Neuronal stem cell (in vitro differentiated cells): ENCODE measurements at regions not wholly inside any gene's neighbourhood (a gene's known extent, or its start where the extent isn't known, plus 50 kb on each side); places are given as distances from the start of the nearest gene placed in this dataset.

Experiments used
- DNase-seq: peaks from one replicate; pipeline ENCODE4 v3.0.0-alpha.2; 2013; ENCODE audit warnings: low spot score
- H2AFZ ChIP-seq: one replicate; pipeline ENCODE4 v1.6.1; 2013; ENCODE audit warnings: mild to moderate bottlenecking, low read length, inconsistent platforms
- H2AK5ac ChIP-seq: 2 replicates; pipeline ENCODE4 v1.6.1; 2013; ENCODE audit warnings: low read depth, mild to moderate bottlenecking, inconsistent platforms, low read length, moderate library complexity, mixed read lengths
- H2BK120ac ChIP-seq: 2 replicates; pipeline ENCODE4 v1.6.1; 2013; ENCODE audit warnings: low read depth, mild to moderate bottlenecking, inconsistent platforms, low read length, moderate library complexity, mixed read lengths
- H2BK12ac ChIP-seq: one replicate; pipeline ENCODE4 v1.6.1; 2013; ENCODE audit warnings: low read length, inconsistent platforms
- H2BK15ac ChIP-seq: 2 replicates; pipeline ENCODE4 v1.6.1; 2013; ENCODE audit warnings: mild to moderate bottlenecking, low read length, inconsistent platforms, mixed read lengths
- H2BK5ac ChIP-seq: one replicate; pipeline ENCODE4 v1.6.1; 2013; ENCODE audit warnings: inconsistent platforms, mild to moderate bottlenecking, low read length, moderate library complexity
- H3K14ac ChIP-seq: one replicate; pipeline ENCODE4 v1.6.1; 2013; ENCODE audit warnings: low read length, inconsistent platforms
- H3K18ac ChIP-seq: 2 replicates; pipeline ENCODE4 v1.6.1; 2013; ENCODE audit warnings: low read length, inconsistent platforms
- H3K23ac ChIP-seq: 2 replicates; pipeline ENCODE4 v1.6.1; 2013; ENCODE audit warnings: low read depth, mild to moderate bottlenecking, mixed read lengths, low read length, inconsistent platforms; ENCODE audit not compliant: poor library complexity
- H3K27ac ChIP-seq: replicated peaks from 3 replicates; pipeline ENCODE4 v1.5.1; 2013; ENCODE audit warnings: low read length, inconsistent platforms
- H3K27me3 ChIP-seq, 3 experiments: 2 replicates each; pipeline ENCODE4 v1.6.1; 2013; ENCODE audit warnings: low read length in 3 of 3, mild to moderate bottlenecking in 2 of 3, inconsistent platforms in 1 of 3, low read depth in 1 of 3, mixed read lengths in 1 of 3, moderate library complexity in 1 of 3; ENCODE audit not compliant: control insufficient read depth in 3 of 3, insufficient read depth in 3 of 3
- H3K36me3 ChIP-seq, 2 donors: replicated peaks in 1 of 2; 2 replicates each; pipeline ENCODE4 v1.6.1; 2013; ENCODE audit warnings: low read length in 2 of 2; ENCODE audit not compliant: control insufficient read depth in 2 of 2, insufficient read depth in 2 of 2
- H3K4ac ChIP-seq: 2 replicates; pipeline ENCODE4 v1.6.1; 2013; ENCODE audit warnings: inconsistent platforms, mild to moderate bottlenecking, low read length, moderate library complexity
- H3K4me1 ChIP-seq, 2 donors: 1 replicate in 1 of 2; 2 replicates in 1 of 2; pipeline ENCODE4 v1.6.1; 2013; ENCODE audit warnings: low read length in 2 of 2, low read depth in 1 of 2; ENCODE audit not compliant: control insufficient read depth in 2 of 2, insufficient read depth in 1 of 2
- H3K4me2 ChIP-seq: one replicate; pipeline ENCODE4 v1.6.1; 2013; ENCODE audit warnings: mild to moderate bottlenecking, low read length, inconsistent platforms; ENCODE audit not compliant: insufficient read depth, poor library complexity, severe bottlenecking
- H3K4me3 ChIP-seq, 2 donors: 2 replicates each; pipeline ENCODE4 v1.5.1; 2013; ENCODE audit warnings: low read length in 2 of 2, mild to moderate bottlenecking in 2 of 2, inconsistent platforms in 1 of 2, moderate library complexity in 1 of 2
- H3K79me1 ChIP-seq: one replicate; pipeline ENCODE4 v1.6.1; 2013; ENCODE audit warnings: low read depth, mild to moderate bottlenecking, inconsistent platforms, low read length, moderate library complexity
- H3K9ac ChIP-seq: one replicate; pipeline ENCODE4 v1.6.1; 2013; ENCODE audit warnings: mild to moderate bottlenecking, low read depth, low read length, inconsistent platforms; ENCODE audit not compliant: poor library complexity
- H3K9me3 ChIP-seq, 2 donors: replicated peaks in 1 of 2; 2 replicates each; pipeline versions ENCODE3 to v1.6.1; 2013; ENCODE audit warnings: low read length in 2 of 2, mild to moderate bottlenecking in 2 of 2, inconsistent platforms in 1 of 2, low read depth in 1 of 2, mixed read lengths in 1 of 2, moderate library complexity in 1 of 2; ENCODE audit not compliant: control insufficient read depth in 2 of 2, insufficient read depth in 1 of 2
- H4K8ac ChIP-seq: one replicate; pipeline ENCODE4 v1.6.1; 2013; ENCODE audit warnings: low read depth, mild to moderate bottlenecking, inconsistent platforms, low read length, moderate library complexity
- H4K91ac ChIP-seq: one replicate; pipeline ENCODE4 v1.6.1; 2013; ENCODE audit warnings: low read length, low read depth, mild to moderate bottlenecking, inconsistent platforms; ENCODE audit not compliant: poor library complexity
- WGBS, 2 donors: extraction: QIAGEN DNeasy Blood & Tissue Kit; methylation state at CpG; one replicate each; pipeline ENCODE4 v1.1.7; 2013; ENCODE audit warnings: missing lambda C conversion rate in 2 of 2, mixed read lengths in 1 of 2; ENCODE audit not compliant: insufficient read length in 2 of 2, insufficient replicate concordance in 1 of 2; ENCODE audit errors: extremely low coverage in 2 of 2; 5-methylcytosine and 5-hydroxymethylcytosine counted together

DNA sequence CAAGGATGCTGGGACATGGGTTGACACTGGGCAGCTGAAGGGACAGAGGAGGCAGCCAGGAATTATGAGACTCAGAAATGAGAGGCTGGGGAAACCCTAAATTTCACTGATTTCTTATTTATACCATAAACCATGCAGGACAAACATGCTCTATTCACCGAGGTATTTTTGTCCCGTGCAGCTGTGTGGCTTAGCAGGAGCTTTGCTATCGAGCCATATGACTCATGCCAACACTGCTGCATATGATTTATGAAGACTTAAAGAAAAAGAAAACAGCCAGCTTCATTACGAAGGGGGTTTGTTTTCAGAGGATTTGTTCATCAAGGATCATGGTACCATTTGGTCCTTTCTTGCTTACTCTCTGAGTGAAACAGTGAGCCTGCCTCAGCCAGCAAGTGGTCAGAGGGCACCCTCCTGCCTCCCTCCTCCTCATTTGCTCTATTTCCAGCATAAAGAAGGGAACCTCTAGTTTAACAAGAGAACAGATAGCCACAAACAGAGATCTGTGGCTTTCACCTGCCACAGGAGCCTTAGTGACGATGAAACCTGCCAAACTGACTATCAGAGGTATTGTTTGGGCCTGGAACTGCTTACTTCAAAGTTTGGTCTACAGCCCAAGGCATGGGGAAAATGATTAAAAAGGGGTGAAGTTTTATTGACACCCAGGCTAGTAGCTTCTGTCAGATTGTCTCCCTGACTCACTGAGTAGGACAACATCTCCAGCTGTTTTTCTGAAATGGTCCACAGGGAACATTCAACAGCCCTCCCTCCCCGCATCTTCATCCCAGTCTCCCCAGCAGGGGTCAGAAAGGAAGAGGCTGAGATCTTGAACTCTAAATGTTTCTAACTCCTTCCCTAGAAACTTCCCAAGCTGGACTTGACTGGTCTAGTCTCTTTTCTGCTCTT, 80.1 kb upstream of the MAML3 start:
- no peaks in the 10 kb centered on the region for H3K9me3 ChIP-seq
- H3K4me2 ChIP-seq = no peak overlapping the region
- H3K27me3 ChIP-seq = no peaks in the 10 kb centered on the region
- H3K4ac ChIP-seq = no peak overlapping the region
- H3K9ac ChIP-seq = no peak overlapping the region
- no peak overlapping the region for H4K91ac ChIP-seq
- no peak overlapping the region for H4K8ac ChIP-seq
- H2AFZ ChIP-seq = peak overlapping the region; percentile 55
- no peak overlapping the region for H3K14ac ChIP-seq
- H2AK5ac ChIP-seq = no peak overlapping the region
- no peak for DNase-seq
- H3K4me3 ChIP-seq = no peak overlapping the region
- no peak overlapping the region for H3K18ac ChIP-seq
- no peak overlapping the region for H2BK15ac ChIP-seq
- no peak overlapping the region for H2BK120ac ChIP-seq
- H3K27ac ChIP-seq = no peak overlapping the region
- H3K79me1 ChIP-seq = no peaks in the 10 kb centered on the region
- no peak overlapping the region for H2BK12ac ChIP-seq
- H3K23ac ChIP-seq = no peak overlapping the region
- H2BK5ac ChIP-seq = no peak overlapping the region
- no CpG with 5 or more reads among the region's 6 CpGs for WGBS, 2 donors
- H3K4me1 ChIP-seq = peaks cover 22 to 23% of the 10 kb centered on the region in 2 donors
- no peaks in the 10 kb centered on the region for H3K36me3 ChIP-seq

DNA sequence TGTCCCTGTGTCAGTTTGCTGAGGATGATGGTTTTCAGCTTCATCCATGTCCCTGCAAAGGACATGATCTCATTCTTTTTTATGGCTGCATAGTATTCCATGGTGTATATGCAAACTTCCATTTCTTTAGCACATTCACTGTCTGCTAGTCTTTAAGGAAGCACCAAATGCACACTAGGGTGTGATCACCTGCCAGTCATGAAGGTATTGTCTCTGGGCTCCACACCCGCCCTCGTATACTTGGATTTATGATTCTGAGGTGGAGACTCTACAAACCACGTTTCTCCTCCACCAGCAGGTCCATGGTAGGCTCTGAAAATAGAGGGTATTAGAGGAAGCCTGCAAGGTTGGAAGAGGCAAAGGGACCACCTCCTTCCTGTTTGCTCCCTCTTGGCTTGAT, 75.9 kb upstream of the MAML3 start:
- no peaks in the 10 kb centered on the region for H3K27me3 ChIP-seq
- H2BK12ac ChIP-seq = no peak overlapping the region

DNA sequence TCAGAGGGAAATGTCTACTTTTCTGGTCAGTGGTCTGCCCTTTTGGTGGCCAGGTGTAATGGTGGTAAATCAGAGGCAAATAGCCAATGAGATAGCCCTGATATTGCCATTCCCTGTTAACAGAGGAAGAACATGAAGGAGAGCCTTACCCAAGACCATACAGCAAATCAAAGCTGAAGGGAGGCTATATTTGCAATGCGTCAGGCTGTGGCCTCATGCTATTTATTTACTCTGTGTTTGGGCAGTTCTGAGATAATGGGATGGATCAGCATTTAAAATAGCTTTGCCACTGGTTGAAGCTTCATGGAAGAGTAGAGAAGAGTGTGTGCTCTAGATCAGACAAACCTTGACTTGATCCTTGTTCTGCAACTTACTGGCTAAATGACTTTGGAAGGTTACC, 73.3 kb upstream of the MAML3 start:
- H3K4ac ChIP-seq = no peak overlapping the region
- H2AK5ac ChIP-seq = no peak overlapping the region
- H3K9me3 ChIP-seq = no peaks in the 10 kb centered on the region
- H2BK120ac ChIP-seq = no peak overlapping the region
- no peak overlapping the region for H2BK15ac ChIP-seq
- H2AFZ ChIP-seq = no peak overlapping the region
- H2BK12ac ChIP-seq = no peak overlapping the region
- H4K91ac ChIP-seq = no peak overlapping the region
- H3K9ac ChIP-seq = no peak overlapping the region
- no peaks in the 10 kb centered on the region for H3K36me3 ChIP-seq
- H3K4me1 ChIP-seq = peaks cover 0 to 2% of the 10 kb centered on the region in 2 donors
- H3K4me2 ChIP-seq = no peak overlapping the region
- whole genome bisulfite sequencing, 2 donors = no CpG with 5 or more reads among the region's 1 CpG
- H3K4me3 ChIP-seq = no peak overlapping the region
- no peak overlapping the region for H2BK5ac ChIP-seq
- no peaks in the 10 kb centered on the region for H3K79me1 ChIP-seq
- H3K14ac ChIP-seq = no peak overlapping the region
- no peaks in the 10 kb centered on the region for H3K27me3 ChIP-seq
- H3K27ac ChIP-seq = no peak overlapping the region
- no peak for DNase-seq
- no peak overlapping the region for H3K23ac ChIP-seq
- H3K18ac ChIP-seq = no peak overlapping the region
- no peak overlapping the region for H4K8ac ChIP-seq

More for the DNA sequence above, 75.9 kb upstream of the MAML3 start:
- Histone ChIP-seq H3K36me3 (no peaks in the 10 kb centered on the region), H2AK5ac (no peak overlapping the region), H3K79me1 (no peaks in the 10 kb centered on the region), H2BK5ac (no peak overlapping the region), H3K4me2 (no peak overlapping the region), H2BK15ac (no peak overlapping the region), H3K14ac (no peak overlapping the region), H3K23ac (no peak overlapping the region), H2AFZ (no peak overlapping the region), H3K4ac (no peak overlapping the region), H3K18ac (no peak overlapping the region), H2BK120ac (no peak overlapping the region), H3K4me1 (peaks cover 0 to 2% of the 10 kb centered on the region in 2 donors), H4K91ac (no peak overlapping the region), H3K9ac (no peak overlapping the region), H3K9me3 (no peaks in the 10 kb centered on the region), H4K8ac (no peak overlapping the region), H3K4me3 (no peak overlapping the region), H3K27ac (no peak overlapping the region)
- no peak for DNase-seq
- no CpG with 5 or more reads among the region's 3 CpGs for WGBS, 2 donors

DNA sequence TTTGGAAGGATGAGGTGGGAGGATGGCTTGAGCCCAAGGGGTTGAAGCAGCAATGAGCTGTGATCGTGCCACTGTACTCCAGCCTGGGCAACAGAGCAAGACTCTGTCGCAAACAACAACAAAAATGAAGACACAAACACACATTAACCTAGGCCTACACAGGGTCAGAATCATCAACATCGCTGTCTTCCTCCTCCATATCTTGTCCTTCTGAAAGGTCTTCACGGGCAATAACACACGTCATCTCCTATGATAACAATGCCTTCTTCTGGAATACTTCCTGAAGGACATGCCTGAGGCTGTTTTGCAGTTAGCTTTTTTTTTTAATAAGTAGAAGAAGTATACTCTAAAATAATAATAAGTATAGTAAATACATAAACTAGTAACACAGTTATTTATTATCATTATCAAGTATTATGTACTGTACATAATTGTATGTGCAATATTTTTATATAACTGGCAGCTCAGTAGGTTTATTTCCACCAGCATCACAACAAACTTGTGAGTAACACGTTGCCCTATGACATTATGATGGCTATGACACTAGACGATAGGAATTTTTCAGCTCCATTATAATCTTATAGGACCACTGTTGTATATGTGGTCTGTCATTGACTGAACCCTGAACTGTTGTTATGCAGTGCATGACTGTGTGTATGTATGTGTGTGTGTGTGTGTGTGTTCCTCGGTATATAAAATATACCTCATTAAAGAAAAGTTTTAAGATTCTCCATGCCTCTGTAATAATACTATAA, 69.2 kb upstream of the MAML3 start:
- WGBS, 2 donors = no CpG with 5 or more reads among the region's 8 CpGs
- no peak for DNase-seq

More for the DNA sequence above, 69.2 kb upstream of the MAML3 start:
- Histone ChIP-seq H3K27me3 (no peaks in the 10 kb centered on the region), H2BK15ac (no peak overlapping the region), H2BK5ac (no peak overlapping the region), H2AFZ (no peak overlapping the region), H2AK5ac (no peak overlapping the region), H3K4ac (no peak overlapping the region), H3K4me3 (no peak overlapping the region), H3K9ac (no peak overlapping the region), H4K91ac (no peak overlapping the region), H3K23ac (no peak overlapping the region), H2BK12ac (no peak overlapping the region), H3K4me1 (peaks cover 3 to 13% of the 10 kb centered on the region in 2 donors), H3K9me3 (no peaks in the 10 kb centered on the region), H3K79me1 (no peaks in the 10 kb centered on the region), H3K18ac (no peak overlapping the region), H3K14ac (no peak overlapping the region), H3K36me3 (no peaks in the 10 kb centered on the region), H3K27ac (no peak overlapping the region), H4K8ac (no peak overlapping the region), H2BK120ac (no peak overlapping the region), H3K4me2 (no peak overlapping the region)
